ENCODE measurements at regions not wholly inside any gene's neighbourhood (a gene's known extent, or its start where the extent isn't known, plus 50 kb on each side); places are given as distances from the start of the nearest gene placed in this dataset.

GRCh38 chr6:14452567-14453527, 335.3 kb downstream of the CD83 start:
- Histone ChIP-seq H3K36me3 (replicated peaks in 1 of 2; ENCODE audit: control insufficient read depth in 1 of 2, insufficient read depth in 2 of 2, low read length in 1 of 2) (no peaks in the 10 kb centered on the region), H3K79me2 (ENCODE audit: insufficient read depth) (no peaks in the 10 kb centered on the region), H3K27ac (ENCODE audit: low read depth in 2 of 2, low read length in 1 of 2) (no peak overlapping the region), H3F3A (replicated peaks; ENCODE audit: insufficient read depth) (no peaks in the 10 kb centered on the region), H3K27me3 (ENCODE audit: insufficient read depth) (no peaks in the 10 kb centered on the region), H2AFZ (ENCODE audit: low read depth) (no peak overlapping the region), H3K4me3 (ENCODE audit: low read depth in 2 of 2, low read length in 1 of 2) (no peak overlapping the region), H3K4me1 (ENCODE audit: control insufficient read depth in 1 of 2, insufficient read depth in 2 of 2, low read depth in 1 of 2, low read length in 1 of 2) (peaks cover 0 to 4% of the 10 kb centered on the region in 2 experiments; a peak in 1 of 4 replicates), H3K9me2 (no peaks in the 10 kb centered on the region), H3K4me2 (no peak overlapping the region), H4K20me1 (ENCODE audit: insufficient read depth) (no peaks in the 10 kb centered on the region), H3K9ac (no peak overlapping the region), H3K9me3 (no peaks in the 10 kb centered on the region)
- TF ChIP-seq, protein P1, sequence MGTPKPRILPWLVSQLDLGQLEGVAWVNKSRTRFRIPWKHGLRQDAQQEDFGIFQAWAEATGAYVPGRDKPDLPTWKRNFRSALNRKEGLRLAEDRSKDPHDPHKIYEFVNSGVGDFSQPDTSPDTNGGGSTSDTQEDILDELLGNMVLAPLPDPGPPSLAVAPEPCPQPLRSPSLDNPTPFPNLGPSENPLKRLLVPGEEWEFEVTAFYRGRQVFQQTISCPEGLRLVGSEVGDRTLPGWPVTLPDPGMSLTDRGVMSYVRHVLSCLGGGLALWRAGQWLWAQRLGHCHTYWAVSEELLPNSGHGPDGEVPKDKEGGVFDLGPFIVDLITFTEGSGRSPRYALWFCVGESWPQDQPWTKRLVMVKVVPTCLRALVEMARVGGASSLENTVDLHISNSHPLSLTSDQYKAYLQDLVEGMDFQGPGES (IDR thresholded peaks at IDR 0.05; ENCODE audit: low read depth, low read length) = no peak
- TF ChIP-seq SIN3A (IDR thresholded peaks at IDR 0.05; ENCODE audit: borderline replicate concordance, low read depth, low read length) (no peak), MAX (IDR thresholded peaks at IDR 0.05; ENCODE audit: low read depth) (no peak), FOXM1 (IDR thresholded peaks at IDR 0.05; ENCODE audit: low read depth) (no peak), SMC3 (IDR thresholded peaks at IDR 0.05; ENCODE audit: low read depth, low read length) (no peak), YY1 (IDR thresholded peaks at IDR 0.05; ENCODE audit: low read depth) (no peak), POLR2AphosphoS5 (IDR thresholded peaks at IDR 0.05; ENCODE audit: low read depth, low read length) (no peak)
- TF ChIP-seq, protein P2, sequence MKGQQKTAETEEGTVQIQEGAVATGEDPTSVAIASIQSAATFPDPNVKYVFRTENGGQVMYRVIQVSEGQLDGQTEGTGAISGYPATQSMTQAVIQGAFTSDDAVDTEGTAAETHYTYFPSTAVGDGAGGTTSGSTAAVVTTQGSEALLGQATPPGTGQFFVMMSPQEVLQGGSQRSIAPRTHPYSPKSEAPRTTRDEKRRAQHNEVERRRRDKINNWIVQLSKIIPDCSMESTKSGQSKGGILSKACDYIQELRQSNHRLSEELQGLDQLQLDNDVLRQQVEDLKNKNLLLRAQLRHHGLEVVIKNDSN (IDR thresholded peaks at IDR 0.05; ENCODE audit: borderline replicate concordance, low read depth) = no peak
- WGBS (ENCODE audit: low lambda C conversion rate) = 56% methylated on average over 17 of the region's 17 CpGs
- DNase-seq = no peak
- ChIA-PET CTCF (no interaction called here), POLR2A (no interaction called here)

GRCh38 chr6:14453712-14454472, 336.3 kb downstream of the CD83 start:
- H3K4me2 ChIP-seq = no peak overlapping the region
- no peaks in the 10 kb centered on the region for H3F3A ChIP-seq (replicated peaks; ENCODE audit: insufficient read depth)
- H3K4me3 ChIP-seq (ENCODE audit: low read depth in 2 of 2, low read length in 1 of 2) = no peak overlapping the region
- H3K9ac ChIP-seq = no peak overlapping the region
- H3K9me3 ChIP-seq = no peaks in the 10 kb centered on the region
- H3K9me2 ChIP-seq = no peaks in the 10 kb centered on the region
- ChIA-PET CTCF (no interaction called here), POLR2A (no interaction called here)
- DNase-seq = no peak
- TF ChIP-seq EP300 (IDR thresholded peaks at IDR 0.05; ENCODE audit: borderline replicate concordance in 1 of 2, low read depth in 1 of 2, low read length in 1 of 2) (no peak), POLR2AphosphoS5 (IDR thresholded peaks at IDR 0.05; ENCODE audit: low read depth, low read length) (no peak), FOXJ3 (CRISPR knock-in tag; IDR thresholded peaks at IDR 0.05) (no peak), JUND (IDR thresholded peaks at IDR 0.05) (no peak), MXI1 (IDR thresholded peaks at IDR 0.05; ENCODE audit: low read depth, low read length) (no peak)
- TF ChIP-seq, protein P1 (IDR thresholded peaks at IDR 0.05; ENCODE audit: low read depth, low read length) = no peak
- H3K36me3 ChIP-seq (replicated peaks in 1 of 2; ENCODE audit: control insufficient read depth in 1 of 2, insufficient read depth in 2 of 2, low read length in 1 of 2) = no peaks in the 10 kb centered on the region
- 52% methylated on average over 6 of the region's 6 CpGs for WGBS (ENCODE audit: low lambda C conversion rate)
- H3K27ac ChIP-seq (ENCODE audit: low read depth in 2 of 2, low read length in 1 of 2) = no peak overlapping the region
- no peaks in the 10 kb centered on the region for H3K79me2 ChIP-seq (ENCODE audit: insufficient read depth)
- H3K4me1 ChIP-seq (ENCODE audit: control insufficient read depth in 1 of 2, insufficient read depth in 2 of 2, low read depth in 1 of 2, low read length in 1 of 2) = peaks cover 0 to 4% of the 10 kb centered on the region in 2 experiments; a peak in 1 of 4 replicates
- H3K27me3 ChIP-seq (ENCODE audit: insufficient read depth) = no peaks in the 10 kb centered on the region
- H4K20me1 ChIP-seq (ENCODE audit: insufficient read depth) = no peaks in the 10 kb centered on the region
- no peak overlapping the region for H2AFZ ChIP-seq (ENCODE audit: low read depth)

Data from SK-N-SH (cell line).